ENCODE measurements at regions not wholly inside any gene's neighbourhood (a gene's known extent, or its start where the extent isn't known, plus 50 kb on each side); places are given as distances from the start of the nearest gene placed in this dataset.
A peak's percentile ranks its signal among the peaks of the same experiment; 100 is the strongest.

DNA sequence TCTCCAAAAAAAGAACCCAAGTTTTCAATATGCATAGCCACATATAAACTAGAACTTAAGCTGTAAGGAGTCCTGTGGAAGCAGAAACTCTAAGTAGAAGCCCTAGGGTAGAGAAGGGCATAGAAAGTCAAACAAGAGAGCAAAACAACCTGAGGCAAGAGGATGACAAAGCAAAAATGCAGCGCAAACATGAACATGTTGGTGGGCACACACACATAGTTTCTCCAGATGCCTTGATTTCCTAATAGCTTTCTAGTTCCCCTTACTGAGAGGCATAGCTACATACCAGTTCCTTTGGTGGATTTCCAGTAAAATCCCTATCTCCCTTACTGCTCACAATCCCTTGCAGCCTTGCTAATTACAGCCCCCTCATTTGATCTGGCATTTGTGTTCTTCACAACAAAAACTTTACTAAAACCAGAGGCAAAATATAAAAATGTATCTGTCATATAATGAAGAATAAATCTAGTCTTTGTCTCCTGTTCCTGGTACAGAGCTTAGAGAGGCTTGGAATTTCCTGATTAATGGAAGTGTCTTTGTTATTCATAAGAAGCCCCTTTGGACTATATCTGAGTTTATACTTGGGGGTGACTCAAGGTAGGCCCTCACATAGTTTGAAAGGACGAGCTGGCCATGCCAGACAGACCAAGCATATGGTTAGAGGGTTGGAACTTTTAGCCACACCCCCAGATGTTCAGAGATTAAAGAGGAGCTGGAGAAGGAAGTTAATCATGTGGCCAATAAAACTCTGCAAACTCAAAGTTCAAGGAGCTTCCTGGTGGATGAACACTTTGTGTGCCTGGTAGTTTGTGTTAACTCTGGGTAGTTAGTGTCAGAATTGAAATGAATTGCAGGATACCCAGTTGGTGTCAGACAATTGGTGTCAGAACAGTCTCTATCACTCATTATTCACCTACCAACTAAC, 52.7 kb upstream of the ZCCHC13 start:
- H3K27ac ChIP-seq (ENCODE audit: low read depth in 1 of 2, low read length in 2 of 2), result no peak overlapping the region
- DNase-seq (peak in 2 of 14 experiments; percentile 8 to 11), ATAC-seq (ENCODE audit: poor library complexity) (no peak)
- Mint-ChIP-seq H3K9me3 (no peaks in the 10 kb centered on the region), H3K27me3 (no peaks in the 10 kb centered on the region), H3K4me1 (ENCODE audit: low read depth) (peaks cover 10% of the 10 kb centered on the region), H3K36me3 (ENCODE audit: low read depth) (peaks cover 56% of the 10 kb centered on the region), H3K27ac (no peak overlapping the region), H3K4me3 (no peak overlapping the region)
- H3K4me3 ChIP-seq (ENCODE audit: low read length), result no peak overlapping the region
- H3K36me3 ChIP-seq (ENCODE audit: insufficient read depth, low read length), result peaks cover 3% of the 10 kb centered on the region
- POLR2A ChIA-PET, result no interaction called here
- TF ChIP-seq, protein P1, sequence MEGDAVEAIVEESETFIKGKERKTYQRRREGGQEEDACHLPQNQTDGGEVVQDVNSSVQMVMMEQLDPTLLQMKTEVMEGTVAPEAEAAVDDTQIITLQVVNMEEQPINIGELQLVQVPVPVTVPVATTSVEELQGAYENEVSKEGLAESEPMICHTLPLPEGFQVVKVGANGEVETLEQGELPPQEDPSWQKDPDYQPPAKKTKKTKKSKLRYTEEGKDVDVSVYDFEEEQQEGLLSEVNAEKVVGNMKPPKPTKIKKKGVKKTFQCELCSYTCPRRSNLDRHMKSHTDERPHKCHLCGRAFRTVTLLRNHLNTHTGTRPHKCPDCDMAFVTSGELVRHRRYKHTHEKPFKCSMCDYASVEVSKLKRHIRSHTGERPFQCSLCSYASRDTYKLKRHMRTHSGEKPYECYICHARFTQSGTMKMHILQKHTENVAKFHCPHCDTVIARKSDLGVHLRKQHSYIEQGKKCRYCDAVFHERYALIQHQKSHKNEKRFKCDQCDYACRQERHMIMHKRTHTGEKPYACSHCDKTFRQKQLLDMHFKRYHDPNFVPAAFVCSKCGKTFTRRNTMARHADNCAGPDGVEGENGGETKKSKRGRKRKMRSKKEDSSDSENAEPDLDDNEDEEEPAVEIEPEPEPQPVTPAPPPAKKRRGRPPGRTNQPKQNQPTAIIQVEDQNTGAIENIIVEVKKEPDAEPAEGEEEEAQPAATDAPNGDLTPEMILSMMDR (IDR thresholded peaks at IDR 0.05), result no peak
- H3K9me3 ChIP-seq (ENCODE audit: control insufficient read depth in 1 of 2, insufficient read depth in 1 of 2, low read length in 2 of 2), result no peaks in the 10 kb centered on the region
- no peaks in the 10 kb centered on the region for H3K4me1 ChIP-seq (ENCODE audit: insufficient read depth, low read length)
- CTCF ChIA-PET, result interaction anchor here (0.6 kb wide), 1 partner anchor 23 kb away, joined by 3 read pairs; no protein-coding TSS in a partner anchor
- no peaks in the 10 kb centered on the region for H3K27me3 ChIP-seq (ENCODE audit: control insufficient read depth in 1 of 2, insufficient read depth in 2 of 2, low read length in 2 of 2)
- intact Hi-C loops (cut with DNase I, micrococcal nuclease), result no loop called here

DNA sequence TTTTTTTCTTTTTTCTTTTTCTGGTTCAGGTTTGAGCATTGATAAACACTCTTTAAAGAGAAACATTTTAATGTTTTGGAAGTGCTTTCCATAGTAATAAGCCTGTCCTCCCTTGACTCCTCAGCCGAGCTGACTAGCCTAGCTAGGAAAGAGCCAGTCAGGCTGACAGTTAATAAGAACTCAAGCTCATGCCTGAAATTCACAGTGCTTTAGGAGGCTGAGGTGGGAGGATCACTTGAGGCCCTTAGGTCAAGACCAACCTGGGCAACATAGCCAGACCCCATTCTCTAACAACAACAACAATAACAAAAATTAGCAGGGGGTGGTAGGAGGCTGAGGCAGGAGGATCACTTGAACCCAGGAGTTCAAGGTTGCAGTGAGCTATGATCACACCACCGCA, 53.4 kb upstream of the ZCCHC13 start:
- Histone ChIP-seq H3K4me3 (ENCODE audit: low read length) (no peak overlapping the region), H3K27ac (ENCODE audit: low read depth in 1 of 2, low read length in 2 of 2) (no peak overlapping the region), H3K4me1 (ENCODE audit: insufficient read depth, low read length) (no peaks in the 10 kb centered on the region), H3K9me3 (ENCODE audit: control insufficient read depth in 1 of 2, insufficient read depth in 1 of 2, low read length in 2 of 2) (no peaks in the 10 kb centered on the region), H3K36me3 (ENCODE audit: insufficient read depth, low read length) (no peaks in the 10 kb centered on the region), H3K27me3 (ENCODE audit: control insufficient read depth in 1 of 2, insufficient read depth in 2 of 2, low read length in 2 of 2) (no peaks in the 10 kb centered on the region)
- Mint-ChIP-seq H3K27me3 (no peaks in the 10 kb centered on the region), H3K9me3 (no peaks in the 10 kb centered on the region), H3K36me3 (ENCODE audit: low read depth) (peaks cover 49% of the 10 kb centered on the region), H3K4me3 (no peak overlapping the region), H3K27ac (no peak overlapping the region), H3K4me1 (ENCODE audit: low read depth) (peaks cover 10% of the 10 kb centered on the region)
- ChIA-PET CTCF (no interaction called here), POLR2A (no interaction called here)
- no peak for DNase-seq
- intact Hi-C loops (cut with DNase I, micrococcal nuclease), result no loop called here
- no peak for ATAC-seq (ENCODE audit: poor library complexity)
- TF ChIP-seq, protein P1 (IDR thresholded peaks at IDR 0.05), result no peak

- TF ChIP-seq, protein P1 (IDR thresholded peaks at IDR 0.05), result no peak
- H3K27me3 ChIP-seq (ENCODE audit: control insufficient read depth in 1 of 2, insufficient read depth in 2 of 2, low read length in 2 of 2), result no peaks in the 10 kb centered on the region
- no peaks in the 10 kb centered on the region for H3K4me1 ChIP-seq (ENCODE audit: insufficient read depth, low read length)
- H3K4me3 ChIP-seq (ENCODE audit: low read length), result no peak overlapping the region
- no peaks in the 10 kb centered on the region for H3K36me3 ChIP-seq (ENCODE audit: insufficient read depth, low read length)
- H3K27ac ChIP-seq (ENCODE audit: low read depth in 1 of 2, low read length in 2 of 2), result no peak overlapping the region
- ChIA-PET CTCF (no interaction called here), POLR2A (no interaction called here)
- H3K27ac Mint-ChIP-seq, result no peak overlapping the region
- H3K9me3 Mint-ChIP-seq, result no peaks in the 10 kb centered on the region
- ATAC-seq (ENCODE audit: poor library complexity) (no peak), DNase-seq (no peak)
- intact Hi-C loops (cut with DNase I, micrococcal nuclease), result no loop called here
- H3K27me3 Mint-ChIP-seq, result no peaks in the 10 kb centered on the region
- peaks cover 49% of the 10 kb centered on the region for H3K36me3 Mint-ChIP-seq (ENCODE audit: low read depth)
- H3K9me3 ChIP-seq (ENCODE audit: control insufficient read depth in 1 of 2, insufficient read depth in 1 of 2, low read length in 2 of 2), result no peaks in the 10 kb centered on the region
- H3K4me1 Mint-ChIP-seq (ENCODE audit: low read depth), result peaks cover 10% of the 10 kb centered on the region
- H3K4me3 Mint-ChIP-seq, result no peak overlapping the region
These were observed 54.0 kb upstream of the ZCCHC13 start for GRCh38 chrX:74249963-74250362.
